ENCODE measurements at regions not wholly inside any gene's neighbourhood (a gene's known extent, or its start where the extent isn't known, plus 50 kb on each side); places are given as distances from the start of the nearest gene placed in this dataset.
A peak's percentile ranks its signal among the peaks of the same experiment; 100 is the strongest.
"Not testable (repeated sequence)": the region's sequence is repeated elsewhere in the genome, so short reads cannot be mapped to it uniquely, and the experiment has no call there.

GRCh38 chr14:56996721-56997399 is 186.6 kb upstream of the OTX2 start:
- DNase-seq (ENCODE audit: low spot score): no peak

- DNase-seq (ENCODE audit: low spot score): no peak
Observed at GRCh38 chr14:56995010-56995409, 184.7 kb upstream of the OTX2 start.

GRCh38 chr14:56992332-56992820 is 182.1 kb upstream of the OTX2 start:
- DNase-seq (ENCODE audit: low spot score): peak; percentile 30

- not testable (repeated sequence) for DNase-seq (ENCODE audit: low spot score)
Observed at GRCh38 chr14:56990991-56991627, 180.8 kb upstream of the OTX2 start.

GRCh38 chr14:56989359-56989758 is 179.1 kb upstream of the OTX2 start:
- no peak for DNase-seq (ENCODE audit: low spot score)

- no peak for DNase-seq (ENCODE audit: low spot score)
Observed at GRCh38 chr14:56979936-56980335, 169.7 kb upstream of the OTX2 start.

GRCh38 chr14:56976211-56976610 is 165.9 kb upstream of the OTX2 start:
- no peak for DNase-seq (ENCODE audit: low spot score)

GRCh38 chr14:56975521-56975920 is 165.2 kb upstream of the OTX2 start:
- no peak for DNase-seq (ENCODE audit: low spot score)

- DNase-seq (ENCODE audit: low spot score): no peak
Observed at GRCh38 chr14:56972948-56973347, 162.7 kb upstream of the OTX2 start.

GRCh38 chr14:56964895-56965294 is 154.6 kb upstream of the OTX2 start:
- DNase-seq (ENCODE audit: low spot score): no peak

GRCh38 chr14:56963381-56963780 is 153.1 kb upstream of the OTX2 start:
- no peak for DNase-seq (ENCODE audit: low spot score)

GRCh38 chr14:56962444-56963080 is 152.3 kb upstream of the OTX2 start:
- DNase-seq (ENCODE audit: low spot score): no peak

GRCh38 chr14:56959869-56960268 is 149.6 kb upstream of the OTX2 start:
- DNase-seq (ENCODE audit: low spot score): no peak

- no peak for DNase-seq (ENCODE audit: low spot score)
Observed at GRCh38 chr14:56959121-56959520, 148.8 kb upstream of the OTX2 start.

- DNase-seq (ENCODE audit: low spot score): no peak
Observed at GRCh38 chr14:56956182-56956581, 145.9 kb upstream of the OTX2 start.

- DNase-seq (ENCODE audit: low spot score): no peak
Observed at GRCh38 chr14:56955745-56956144, 145.5 kb upstream of the OTX2 start.

GRCh38 chr14:56953884-56954283 is 143.6 kb upstream of the OTX2 start:
- no peak for DNase-seq (ENCODE audit: low spot score)

GRCh38 chr14:56952766-56953473 is 142.6 kb upstream of the OTX2 start:
- DNase-seq (ENCODE audit: low spot score): no peak

- DNase-seq (ENCODE audit: low spot score): no peak
Observed at GRCh38 chr14:56949828-56950227, 139.5 kb upstream of the OTX2 start.

- no peak for DNase-seq (ENCODE audit: low spot score)
Observed at GRCh38 chr14:56945291-56945690, 135.0 kb upstream of the OTX2 start.

- DNase-seq (ENCODE audit: low spot score): no peak
Observed at GRCh38 chr14:56944397-56944796, 134.1 kb upstream of the OTX2 start.

- no peak for DNase-seq (ENCODE audit: low spot score)
Observed at GRCh38 chr14:56933446-56933845, 123.2 kb upstream of the OTX2 start.

All from COLO829 (cell line).